ENCODE measurements at regions not wholly inside any gene's neighbourhood (a gene's known extent, or its start where the extent isn't known, plus 50 kb on each side); places are given as distances from the start of the nearest gene placed in this dataset.

DNA sequence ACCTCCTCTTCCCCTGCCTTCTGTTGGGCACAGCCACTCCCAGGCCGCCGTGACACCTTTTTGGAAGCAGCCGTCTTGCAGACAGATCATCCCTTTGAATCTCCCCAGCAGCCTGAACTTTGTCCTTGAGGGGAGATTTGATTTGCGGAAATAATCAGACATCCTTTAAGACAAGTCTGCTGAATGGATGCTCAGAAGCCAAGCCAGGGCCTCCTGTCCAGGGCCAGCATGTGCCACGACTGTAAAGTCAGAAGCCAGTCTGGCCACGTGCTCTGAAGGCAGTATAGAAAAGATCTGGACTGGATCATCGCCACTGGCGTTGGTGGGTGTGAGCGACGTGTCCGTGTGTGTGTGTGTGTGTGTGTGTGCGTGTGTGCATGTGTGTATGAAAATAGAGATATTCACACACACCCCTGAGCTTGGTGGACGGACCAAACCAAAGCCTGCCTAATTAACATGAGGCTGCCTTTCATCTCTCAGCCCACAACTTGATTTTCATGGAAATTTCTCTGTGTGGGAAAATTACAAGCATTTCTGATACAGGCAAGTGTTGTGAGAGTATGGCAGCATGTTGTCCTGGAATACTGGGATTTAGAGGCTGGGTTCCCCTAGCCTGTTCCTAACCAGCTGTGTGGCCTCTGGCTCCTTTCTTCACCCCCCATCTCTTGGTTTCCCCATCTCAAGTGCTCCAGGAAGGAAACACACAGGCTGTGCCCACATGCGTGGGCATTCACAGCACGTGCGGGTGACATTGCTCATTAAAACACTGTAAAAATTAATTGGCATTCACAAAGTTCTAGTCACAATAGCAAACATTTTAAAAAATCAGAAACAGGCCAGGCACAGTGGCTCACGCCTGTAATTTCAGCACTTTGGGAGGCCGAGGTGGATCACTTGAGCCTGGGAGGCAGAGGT is 61.8 kb upstream of the WNT7B start:
- Histone ChIP-seq H3K9me3 (ENCODE audit: low read depth, low read length) (no peaks in the 10 kb centered on the region), H3K27ac (ENCODE audit: low read depth, low read length) (no peak overlapping the region), H4K20me1 (ENCODE audit: insufficient read depth, low read length) (no peaks in the 10 kb centered on the region), H2AFZ (ENCODE audit: low read length) (no peak overlapping the region), H3K27me3 (ENCODE audit: insufficient read depth, low read length) (no peaks in the 10 kb centered on the region), H3K4me3 (ENCODE audit: insufficient read depth, low read length) (no peak overlapping the region), H3K79me2 (ENCODE audit: insufficient read depth, low read length) (peaks cover 49% of the 10 kb centered on the region), H3K4me1 (ENCODE audit: insufficient read depth, low read length) (peaks cover 27% of the 10 kb centered on the region), H3K36me3 (ENCODE audit: insufficient read depth, low read length) (peaks cover 3% of the 10 kb centered on the region), H3K4me2 (ENCODE audit: insufficient read depth, low read length) (peak overlapping the region; percentile 19)
- DNase-seq (ENCODE audit: insufficient read length, low spot score, missing footprints), result peak; percentile 85
- TF ChIP-seq, protein P1, sequence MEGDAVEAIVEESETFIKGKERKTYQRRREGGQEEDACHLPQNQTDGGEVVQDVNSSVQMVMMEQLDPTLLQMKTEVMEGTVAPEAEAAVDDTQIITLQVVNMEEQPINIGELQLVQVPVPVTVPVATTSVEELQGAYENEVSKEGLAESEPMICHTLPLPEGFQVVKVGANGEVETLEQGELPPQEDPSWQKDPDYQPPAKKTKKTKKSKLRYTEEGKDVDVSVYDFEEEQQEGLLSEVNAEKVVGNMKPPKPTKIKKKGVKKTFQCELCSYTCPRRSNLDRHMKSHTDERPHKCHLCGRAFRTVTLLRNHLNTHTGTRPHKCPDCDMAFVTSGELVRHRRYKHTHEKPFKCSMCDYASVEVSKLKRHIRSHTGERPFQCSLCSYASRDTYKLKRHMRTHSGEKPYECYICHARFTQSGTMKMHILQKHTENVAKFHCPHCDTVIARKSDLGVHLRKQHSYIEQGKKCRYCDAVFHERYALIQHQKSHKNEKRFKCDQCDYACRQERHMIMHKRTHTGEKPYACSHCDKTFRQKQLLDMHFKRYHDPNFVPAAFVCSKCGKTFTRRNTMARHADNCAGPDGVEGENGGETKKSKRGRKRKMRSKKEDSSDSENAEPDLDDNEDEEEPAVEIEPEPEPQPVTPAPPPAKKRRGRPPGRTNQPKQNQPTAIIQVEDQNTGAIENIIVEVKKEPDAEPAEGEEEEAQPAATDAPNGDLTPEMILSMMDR (IDR thresholded peaks at IDR 0.05; ENCODE audit: extremely low read depth, low read depth, low read length), result no peak

DNA sequence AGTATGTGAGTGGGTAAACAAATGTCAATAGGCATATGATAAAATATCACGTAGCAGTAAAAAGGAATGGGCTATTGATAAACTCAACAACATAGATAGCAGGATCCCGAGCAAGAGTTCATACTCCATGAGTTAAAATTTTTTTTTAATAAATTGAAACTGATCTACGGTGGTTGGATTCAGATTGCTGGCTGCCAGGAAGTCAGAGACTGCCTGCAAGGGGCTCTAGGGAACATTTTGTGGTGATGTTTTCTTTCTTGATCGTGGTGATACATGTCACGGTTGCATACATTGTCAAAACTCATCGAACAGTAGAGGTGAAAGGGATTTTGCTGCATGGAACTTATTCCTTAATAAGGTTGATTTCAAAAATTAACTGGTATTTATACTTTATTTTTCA is 62.6 kb upstream of the WNT7B start:
- no peaks in the 10 kb centered on the region for H3K9me3 ChIP-seq (ENCODE audit: low read depth, low read length)
- peaks cover 35% of the 10 kb centered on the region for H3K4me1 ChIP-seq (ENCODE audit: insufficient read depth, low read length)
- peak; percentile 43 for DNase-seq (ENCODE audit: insufficient read length, low spot score, missing footprints)
- no peak overlapping the region for H3K27ac ChIP-seq (ENCODE audit: low read depth, low read length)
- TF ChIP-seq, protein P1 (IDR thresholded peaks at IDR 0.05; ENCODE audit: extremely low read depth, low read depth, low read length), result no peak
- no peaks in the 10 kb centered on the region for H3K27me3 ChIP-seq (ENCODE audit: insufficient read depth, low read length)
- peaks cover 3% of the 10 kb centered on the region for H3K36me3 ChIP-seq (ENCODE audit: insufficient read depth, low read length)
- H4K20me1 ChIP-seq (ENCODE audit: insufficient read depth, low read length), result no peaks in the 10 kb centered on the region
- no peak overlapping the region for H2AFZ ChIP-seq (ENCODE audit: low read length)
- peaks cover 56% of the 10 kb centered on the region for H3K79me2 ChIP-seq (ENCODE audit: insufficient read depth, low read length)
- no peak overlapping the region for H3K4me3 ChIP-seq (ENCODE audit: insufficient read depth, low read length)
- peak overlapping the region; percentile 19 for H3K4me2 ChIP-seq (ENCODE audit: insufficient read depth, low read length)

DNA sequence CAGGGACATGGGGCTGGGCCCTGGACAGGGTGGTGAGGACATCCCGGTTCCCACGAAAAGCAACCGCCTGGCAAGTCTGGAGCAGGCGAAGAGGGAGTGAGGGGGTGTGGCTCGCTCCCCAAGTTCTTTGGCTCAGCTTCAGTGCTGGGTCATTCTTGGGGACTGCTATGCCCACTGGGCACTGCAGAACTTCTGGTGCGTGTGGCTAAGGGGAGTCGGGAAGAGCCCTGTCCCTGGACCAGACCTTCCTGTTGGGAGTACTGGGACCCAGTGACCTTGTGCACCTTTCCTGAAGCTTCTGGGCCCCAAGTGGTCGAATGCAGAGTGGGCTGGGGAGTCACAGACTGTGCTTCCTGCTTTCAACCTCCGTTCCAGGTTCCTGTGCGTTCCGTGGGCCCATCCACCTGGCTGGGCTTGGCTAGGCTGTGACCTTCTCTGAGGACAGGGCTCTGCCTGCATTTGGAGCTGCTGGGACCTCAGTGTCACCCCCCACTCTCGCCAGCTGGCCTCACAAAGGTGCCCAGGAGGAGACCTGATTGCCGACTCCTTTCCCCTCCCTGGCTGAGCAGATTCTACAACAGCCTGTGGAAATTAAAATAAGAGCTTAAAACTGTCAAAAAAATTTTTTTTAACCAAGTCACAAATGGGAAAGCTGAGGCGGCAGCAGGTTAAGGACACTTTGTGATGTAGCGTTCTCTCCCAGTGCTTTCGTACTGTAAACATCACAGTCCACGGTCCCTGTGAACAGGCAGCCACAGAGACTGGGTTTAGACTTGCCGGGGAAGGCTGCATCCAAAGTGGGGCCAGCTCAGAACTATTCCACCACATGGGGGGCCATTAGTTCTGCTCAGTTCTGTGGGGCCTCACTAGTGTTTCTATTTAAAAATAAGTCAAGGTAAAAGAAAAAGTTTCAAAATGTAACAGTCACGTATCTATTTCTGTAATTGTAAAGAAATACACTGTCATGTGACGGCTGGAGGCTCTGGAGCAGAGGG is 63.8 kb upstream of the WNT7B start:
- no peaks in the 10 kb centered on the region for H3K9me3 ChIP-seq (ENCODE audit: low read depth, low read length)
- TF ChIP-seq, protein P1 (IDR thresholded peaks at IDR 0.05; ENCODE audit: extremely low read depth, low read depth, low read length), result no peak
- H3K4me2 ChIP-seq (ENCODE audit: insufficient read depth, low read length), result no peak overlapping the region
- DNase-seq (ENCODE audit: insufficient read length, low spot score, missing footprints), result peak; percentile 29
- H2AFZ ChIP-seq (ENCODE audit: low read length), result peak overlapping the region; percentile 15
- no peak overlapping the region for H3K4me3 ChIP-seq (ENCODE audit: insufficient read depth, low read length)
- peaks cover 3% of the 10 kb centered on the region for H3K36me3 ChIP-seq (ENCODE audit: insufficient read depth, low read length)
- H3K27me3 ChIP-seq (ENCODE audit: insufficient read depth, low read length), result no peaks in the 10 kb centered on the region
- H3K4me1 ChIP-seq (ENCODE audit: insufficient read depth, low read length), result peaks cover 38% of the 10 kb centered on the region
- H4K20me1 ChIP-seq (ENCODE audit: insufficient read depth, low read length), result no peaks in the 10 kb centered on the region
- no peak overlapping the region for H3K27ac ChIP-seq (ENCODE audit: low read depth, low read length)
- peaks cover 69% of the 10 kb centered on the region for H3K79me2 ChIP-seq (ENCODE audit: insufficient read depth, low read length)

All from osteoblast (primary cell).